ENCODE measurements at regions not wholly inside any gene's neighbourhood (a gene's known extent, or its start where the extent isn't known, plus 50 kb on each side); places are given as distances from the start of the nearest gene placed in this dataset.

DNA sequence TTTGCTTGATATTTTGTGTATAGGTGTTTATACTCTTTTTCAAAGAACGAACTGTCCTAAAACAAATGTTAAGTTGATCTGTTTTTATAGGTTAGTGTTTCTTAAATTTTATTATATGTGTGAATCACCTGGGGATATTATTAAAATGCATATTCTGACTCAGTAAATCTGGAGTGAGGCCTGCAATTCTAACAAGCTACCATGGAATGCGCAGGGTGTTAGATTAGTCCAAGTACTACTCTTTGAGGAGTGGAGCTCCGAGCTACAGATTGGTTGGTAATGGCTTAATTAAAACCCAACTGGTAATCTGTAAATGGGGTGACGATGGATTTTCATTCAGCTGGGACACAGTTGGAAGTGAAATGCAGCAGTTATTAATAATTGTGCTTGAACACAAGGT, 214.1 kb upstream of the UFM1 start:
- H3K36me3 ChIP-seq = no peaks in the 10 kb centered on the region
- H3K27me3 ChIP-seq = no peaks in the 10 kb centered on the region
- no peak overlapping the region for H3K27ac ChIP-seq
- no peak for DNase-seq (ENCODE audit: low spot score in 2 of 2)
- TF ChIP-seq, protein P1, sequence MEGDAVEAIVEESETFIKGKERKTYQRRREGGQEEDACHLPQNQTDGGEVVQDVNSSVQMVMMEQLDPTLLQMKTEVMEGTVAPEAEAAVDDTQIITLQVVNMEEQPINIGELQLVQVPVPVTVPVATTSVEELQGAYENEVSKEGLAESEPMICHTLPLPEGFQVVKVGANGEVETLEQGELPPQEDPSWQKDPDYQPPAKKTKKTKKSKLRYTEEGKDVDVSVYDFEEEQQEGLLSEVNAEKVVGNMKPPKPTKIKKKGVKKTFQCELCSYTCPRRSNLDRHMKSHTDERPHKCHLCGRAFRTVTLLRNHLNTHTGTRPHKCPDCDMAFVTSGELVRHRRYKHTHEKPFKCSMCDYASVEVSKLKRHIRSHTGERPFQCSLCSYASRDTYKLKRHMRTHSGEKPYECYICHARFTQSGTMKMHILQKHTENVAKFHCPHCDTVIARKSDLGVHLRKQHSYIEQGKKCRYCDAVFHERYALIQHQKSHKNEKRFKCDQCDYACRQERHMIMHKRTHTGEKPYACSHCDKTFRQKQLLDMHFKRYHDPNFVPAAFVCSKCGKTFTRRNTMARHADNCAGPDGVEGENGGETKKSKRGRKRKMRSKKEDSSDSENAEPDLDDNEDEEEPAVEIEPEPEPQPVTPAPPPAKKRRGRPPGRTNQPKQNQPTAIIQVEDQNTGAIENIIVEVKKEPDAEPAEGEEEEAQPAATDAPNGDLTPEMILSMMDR (IDR thresholded peaks at IDR 0.05) = no peak
- TF ChIP-seq POLR2A (IDR thresholded peaks at IDR 0.05) = no peak
- no peak for TF ChIP-seq POLR2AphosphoS5 (IDR thresholded peaks at IDR 0.05)
- intact Hi-C loops (cut with DNase I; ENCODE audit: low total_unique reads) = no loop called here
- no peaks in the 10 kb centered on the region for H3K9me3 ChIP-seq
- H3K4me1 ChIP-seq = no peaks in the 10 kb centered on the region
- no peak overlapping the region for H3K4me3 ChIP-seq

DNA sequence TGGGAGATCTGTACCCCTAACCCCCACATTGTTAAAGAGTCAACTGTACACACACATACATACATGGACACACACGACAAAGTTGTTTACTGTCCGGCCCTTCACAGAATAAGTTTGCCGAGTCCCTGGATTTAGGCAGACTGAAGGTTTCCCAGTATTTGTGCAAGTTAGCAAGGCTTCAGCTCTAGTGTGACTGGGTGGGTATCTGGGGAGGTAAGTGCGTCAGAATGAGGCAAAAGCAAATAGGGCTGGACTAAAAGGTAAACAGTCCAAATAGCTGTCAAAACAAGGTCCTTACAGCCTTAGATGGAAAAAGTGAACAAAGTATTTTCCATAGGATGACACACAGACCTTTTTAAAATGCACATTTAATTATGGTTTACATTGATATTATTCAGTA, 228.4 kb upstream of the UFM1 start:
- Histone ChIP-seq H3K36me3 (no peaks in the 10 kb centered on the region), H3K9me3 (no peaks in the 10 kb centered on the region), H3K4me3 (no peak overlapping the region), H3K4me1 (no peaks in the 10 kb centered on the region), H3K27me3 (no peaks in the 10 kb centered on the region), H3K27ac (no peak overlapping the region)
- TF ChIP-seq POLR2AphosphoS5 (IDR thresholded peaks at IDR 0.05) (no peak), POLR2A (IDR thresholded peaks at IDR 0.05) (no peak)
- TF ChIP-seq, protein P1 (IDR thresholded peaks at IDR 0.05) = no peak
- DNase-seq (ENCODE audit: low spot score in 2 of 2) = no peak
- intact Hi-C loops (cut with DNase I; ENCODE audit: low total_unique reads) = no loop called here

DNA sequence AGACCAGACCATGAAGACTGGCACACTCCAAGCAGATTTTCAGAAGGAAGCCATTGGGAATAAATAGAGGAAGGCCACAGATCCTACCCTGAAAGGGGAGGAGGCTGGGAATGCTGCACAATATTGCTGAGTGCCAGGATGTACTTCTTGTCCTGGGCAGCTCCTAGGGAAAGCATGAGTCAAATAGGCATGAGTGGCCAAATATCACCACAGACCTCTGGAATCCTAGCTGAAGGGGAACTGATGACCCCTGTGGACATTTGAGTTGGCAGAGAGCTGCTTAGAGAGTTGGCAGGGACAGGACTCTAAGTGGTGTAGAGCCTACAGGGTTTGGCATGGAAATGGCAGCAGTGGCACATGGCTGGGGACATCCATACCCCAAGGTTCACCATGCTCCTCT, 234.3 kb upstream of the TRPC4 start:
- DNase-seq (ENCODE audit: low spot score in 2 of 2) = no peak

DNA sequence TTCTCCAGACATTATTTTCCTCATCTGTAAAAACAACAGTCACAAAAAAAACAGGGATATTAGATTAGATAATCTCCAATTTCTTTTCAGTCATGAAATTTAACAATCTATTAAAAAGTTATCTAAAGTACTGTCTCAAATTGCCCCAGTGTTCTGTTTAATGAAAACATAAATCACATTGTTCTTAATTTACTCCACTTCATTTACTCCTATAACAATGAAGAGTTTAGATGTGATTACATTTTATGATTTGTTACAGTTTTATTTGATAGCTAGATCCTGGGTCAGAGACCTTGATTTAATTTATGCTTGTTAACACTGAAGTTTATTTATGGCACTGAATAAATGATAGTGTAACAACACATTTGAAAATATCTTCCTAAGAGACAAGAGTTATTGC, 230.2 kb upstream of the TRPC4 start:
- Histone ChIP-seq H3K27me3 (no peaks in the 10 kb centered on the region), H3K4me1 (no peaks in the 10 kb centered on the region), H3K9me3 (no peaks in the 10 kb centered on the region), H3K36me3 (no peaks in the 10 kb centered on the region), H3K4me3 (no peak overlapping the region), H3K27ac (no peak overlapping the region)
- intact Hi-C loops (cut with DNase I; ENCODE audit: low total_unique reads) = no loop called here
- TF ChIP-seq POLR2AphosphoS5 (IDR thresholded peaks at IDR 0.05) (no peak), POLR2A (IDR thresholded peaks at IDR 0.05) (no peak)
- TF ChIP-seq, protein P1 (IDR thresholded peaks at IDR 0.05) = no peak
- no peak for DNase-seq (ENCODE audit: low spot score in 2 of 2)

More for the DNA sequence above, 234.3 kb upstream of the TRPC4 start:
- Histone ChIP-seq H3K36me3 (no peaks in the 10 kb centered on the region), H3K27ac (no peak overlapping the region), H3K27me3 (no peaks in the 10 kb centered on the region), H3K9me3 (peaks cover 0 to 6% of the 10 kb centered on the region in 2 donors), H3K4me1 (no peaks in the 10 kb centered on the region), H3K4me3 (no peak overlapping the region)
- intact Hi-C loops (cut with DNase I; ENCODE audit: low total_unique reads) = no loop called here
- TF ChIP-seq, protein P1 (IDR thresholded peaks at IDR 0.05) = no peak
- no peak for TF ChIP-seq POLR2A (IDR thresholded peaks at IDR 0.05)
- no peak for TF ChIP-seq POLR2AphosphoS5 (IDR thresholded peaks at IDR 0.05)

DNA sequence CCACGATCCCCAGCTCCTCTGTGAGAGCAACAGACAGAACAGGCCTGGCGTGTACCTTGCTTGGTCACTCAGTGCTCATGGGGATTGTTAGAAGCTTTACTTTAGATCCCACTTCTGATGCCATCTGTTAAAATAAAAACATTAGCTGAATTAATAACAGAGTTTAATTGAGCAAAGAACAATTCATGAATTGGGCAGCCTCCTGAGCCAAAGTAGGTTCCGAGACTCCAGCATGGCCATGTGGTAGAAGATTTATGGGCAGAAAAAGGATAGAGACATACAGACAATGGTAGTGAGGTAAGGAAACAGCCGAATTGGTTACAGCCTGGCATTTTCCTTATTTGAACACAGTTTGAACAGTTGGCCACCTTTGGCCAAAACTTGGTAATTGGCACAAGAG, 223.9 kb upstream of the TRPC4 start:
- H3K4me1 ChIP-seq = no peaks in the 10 kb centered on the region
- H3K27ac ChIP-seq = no peak overlapping the region
- no peaks in the 10 kb centered on the region for H3K27me3 ChIP-seq
- intact Hi-C loops (cut with DNase I; ENCODE audit: low total_unique reads) = no loop called here
- H3K4me3 ChIP-seq = no peak overlapping the region
- H3K36me3 ChIP-seq = no peaks in the 10 kb centered on the region
- no peaks in the 10 kb centered on the region for H3K9me3 ChIP-seq
- TF ChIP-seq POLR2AphosphoS5 (IDR thresholded peaks at IDR 0.05) (no peak), POLR2A (IDR thresholded peaks at IDR 0.05) (no peak)
- TF ChIP-seq, protein P1 (IDR thresholded peaks at IDR 0.05) = no peak
- no peak for DNase-seq (ENCODE audit: low spot score in 2 of 2)
